Ovary (tissue), 7 donors: ENCODE measurements at regions not wholly inside any gene's neighbourhood (a gene's known extent, or its start where the extent isn't known, plus 50 kb on each side); places are given as distances from the start of the nearest gene placed in this dataset.

Experiments
- DNase-seq, 5 donors: peaks; one replicate each; pipeline ENCODE4 v3.0.0-alpha.2; 2019 to 2020
- H3K27ac ChIP-seq, 2 donors: fragments of 200-600 bp; one replicate each; pipeline versions ENCODE4 v1.5.1 to v1.8.0; 2019 to 2022
- H3K27me3 ChIP-seq: fragments of 200-600 bp; one replicate; pipeline ENCODE4 v1.8.0; 2022
- H3K36me3 ChIP-seq: fragments of 200-600 bp; sonication (generic); one replicate; pipeline ENCODE4 v1.5.1; 2019
- H3K4me1 ChIP-seq: one replicate; pipeline ENCODE4 v1.8.1; 2013; ENCODE audit warnings: mild to moderate bottlenecking, moderate library complexity; ENCODE audit not compliant: insufficient read depth
- H3K4me3 ChIP-seq: fragments of 200-600 bp; sonication (generic); one replicate; pipeline ENCODE4 v1.5.1; 2017
- H3K9me3 ChIP-seq, 2 donors: fragments of 200-600 bp in 1 of 2; sonication (generic) in 1 of 2; one replicate each; pipeline versions ENCODE4 v1.5.1 to v1.8.1; 2013 to 2019; ENCODE audit warnings: mild to moderate bottlenecking in 1 of 2, moderate library complexity in 1 of 2
- EP300 ChIP-seq: sonication (generic); formaldehyde crosslinking; IDR thresholded peaks from one replicate; pipeline ENCODE4 v1.6.1; 2017; ENCODE audit warnings: antibody characterized with exemption
- POLR2A ChIP-seq: fragments of 450-650 bp; IDR thresholded peaks from one replicate; pipeline ENCODE4 v1.6.1; 2017; ENCODE audit warnings: antibody characterized with exemption, mild to moderate bottlenecking, moderate library complexity
- WGBS, 3 donors: extraction: QIAGEN DNeasy Blood & Tissue Kit in 1 of 3; methylation state at CpG; one replicate each; pipeline versions ENCODE4 v1.1.5 to v1.1.7; 2013 to 2017; 5-methylcytosine and 5-hydroxymethylcytosine counted together
- intact Hi-C, 4 donors: fragments of 100-400 bp; cut with DNase I; formaldehyde crosslinking; loops; one replicate each; pipeline versions ENCODE4 v1.11.0 to v1.15.1; 2022 to 2023
- TF ChIP-seq, protein P1 (sequence below), 3 donors: fragments of 450-650 bp in 2 of 3; fragments of 200-600 bp in 1 of 3; IDR thresholded peaks; one replicate each; pipeline versions ENCODE4 v1.5.1 to v1.8.0; 2016 to 2022; ENCODE audit warnings: antibody characterized with exemption in 3 of 3, mild to moderate bottlenecking in 1 of 3
- donor health status: DM: no; HTN: no; CAD: no; lungs with moderate emphysema.
- donor health status: DM: no; HTN: no; CAD: no.
- donor health status: Bipolar disorder and iron deficiency.
- donor health status: DM: no; HTN: no; CAD: no.
- donor health status: DM: yes; HTN: yes; CAD: no.

DNA sequence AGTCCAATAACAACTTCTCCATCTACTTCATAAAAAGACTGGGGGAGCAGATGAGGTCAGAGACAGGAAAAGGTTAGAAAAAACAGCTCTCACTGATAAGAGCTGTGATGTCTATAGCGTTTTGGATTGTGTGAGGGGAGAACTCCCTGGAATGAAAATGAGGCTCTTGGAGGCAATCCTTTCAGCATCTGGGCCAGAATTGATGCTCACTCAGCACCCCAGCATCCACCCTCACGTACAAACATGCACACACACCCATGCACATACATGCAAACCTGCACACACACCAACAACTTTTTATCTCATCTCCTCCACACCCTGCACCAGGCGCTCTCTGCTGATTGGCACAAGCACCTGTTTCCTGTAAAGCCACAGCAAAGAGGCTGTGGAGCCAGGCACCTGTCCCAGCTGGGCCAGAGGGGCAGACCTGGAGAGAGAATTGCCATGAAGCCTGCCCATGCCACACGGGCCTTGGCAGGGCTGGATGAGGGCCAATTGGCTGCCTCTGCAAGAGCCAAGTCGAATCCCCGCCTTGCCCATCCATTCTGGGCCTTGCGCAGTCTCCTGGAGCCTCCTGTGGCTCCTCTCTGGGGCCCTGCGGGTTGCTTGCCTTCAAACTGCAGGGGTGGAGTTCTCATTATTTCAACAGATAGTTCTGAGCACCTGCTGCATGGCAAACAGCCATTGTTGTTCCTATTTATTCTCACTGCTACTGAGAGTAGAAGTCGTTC is 53.1 kb downstream of the SYNE3 start:
- TF ChIP-seq EP300 = no peak
- TF ChIP-seq, protein P1, sequence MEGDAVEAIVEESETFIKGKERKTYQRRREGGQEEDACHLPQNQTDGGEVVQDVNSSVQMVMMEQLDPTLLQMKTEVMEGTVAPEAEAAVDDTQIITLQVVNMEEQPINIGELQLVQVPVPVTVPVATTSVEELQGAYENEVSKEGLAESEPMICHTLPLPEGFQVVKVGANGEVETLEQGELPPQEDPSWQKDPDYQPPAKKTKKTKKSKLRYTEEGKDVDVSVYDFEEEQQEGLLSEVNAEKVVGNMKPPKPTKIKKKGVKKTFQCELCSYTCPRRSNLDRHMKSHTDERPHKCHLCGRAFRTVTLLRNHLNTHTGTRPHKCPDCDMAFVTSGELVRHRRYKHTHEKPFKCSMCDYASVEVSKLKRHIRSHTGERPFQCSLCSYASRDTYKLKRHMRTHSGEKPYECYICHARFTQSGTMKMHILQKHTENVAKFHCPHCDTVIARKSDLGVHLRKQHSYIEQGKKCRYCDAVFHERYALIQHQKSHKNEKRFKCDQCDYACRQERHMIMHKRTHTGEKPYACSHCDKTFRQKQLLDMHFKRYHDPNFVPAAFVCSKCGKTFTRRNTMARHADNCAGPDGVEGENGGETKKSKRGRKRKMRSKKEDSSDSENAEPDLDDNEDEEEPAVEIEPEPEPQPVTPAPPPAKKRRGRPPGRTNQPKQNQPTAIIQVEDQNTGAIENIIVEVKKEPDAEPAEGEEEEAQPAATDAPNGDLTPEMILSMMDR (IDR thresholded peaks at IDR 0.05) = no peak
- TF ChIP-seq POLR2A = no peak
- H3K27me3 ChIP-seq = no peaks in the 10 kb centered on the region
- H3K9me3 ChIP-seq = no peaks in the 10 kb centered on the region
- no peak overlapping the region for H3K27ac ChIP-seq
- no peaks in the 10 kb centered on the region for H3K36me3 ChIP-seq
- 65 to 69% (median 67%) methylated on average over 9 of the region's 9 CpGs for WGBS, 3 donors
- no peak for DNase-seq
- peaks cover 7% of the 10 kb centered on the region for H3K4me1 ChIP-seq
- intact Hi-C loops = no loop called here
- H3K4me3 ChIP-seq = no peak overlapping the region

- intact Hi-C loops = no loop called here
Measured at GRCh38 chr14:95462491-95462890, 54.0 kb downstream of the SYNE3 start.

DNA sequence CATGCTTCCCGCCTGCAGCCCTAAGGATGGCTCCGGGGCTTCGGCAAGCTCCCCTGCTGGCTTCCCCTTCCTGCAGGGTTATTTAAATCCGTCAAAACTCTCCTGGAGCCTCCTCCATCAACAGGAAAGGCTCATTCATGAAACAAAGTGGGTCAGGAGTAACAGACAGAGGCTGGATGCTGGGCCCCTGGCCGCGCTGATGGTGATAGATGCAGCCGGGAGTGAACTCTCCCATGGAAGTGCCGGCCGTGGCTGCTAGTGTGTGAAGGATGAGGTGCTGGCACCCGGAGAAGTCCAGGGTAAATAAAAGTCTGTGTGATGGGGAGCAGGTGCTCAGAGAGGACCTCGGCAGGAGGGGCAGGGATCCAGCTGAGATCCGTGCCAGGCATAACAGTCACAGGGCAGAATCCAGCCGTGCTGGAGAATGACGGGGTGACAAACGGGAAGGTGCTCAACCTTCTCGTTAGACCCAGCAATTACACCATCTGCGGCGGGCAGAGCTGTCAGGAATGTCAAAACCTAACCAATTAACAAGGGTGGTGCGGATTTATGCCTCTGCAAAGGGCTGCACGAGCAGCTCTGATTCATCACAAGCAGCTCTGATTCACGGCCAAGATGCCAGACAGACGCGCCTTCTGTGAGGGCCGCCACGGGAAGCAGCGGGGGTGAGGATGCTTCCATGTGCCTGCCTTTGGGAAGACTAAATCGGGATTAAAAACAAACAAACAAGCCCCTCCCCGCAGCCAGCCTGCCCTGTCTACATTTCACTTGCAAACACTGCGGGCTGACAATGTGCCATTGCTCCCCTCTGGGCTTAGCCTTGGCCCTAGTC is 55.6 kb downstream of the SYNE3 start:
- Histone ChIP-seq H3K4me3 (no peak overlapping the region), H3K27me3 (no peaks in the 10 kb centered on the region), H3K27ac (no peak overlapping the region), H3K9me3 (no peaks in the 10 kb centered on the region), H3K4me1 (peaks cover 3% of the 10 kb centered on the region), H3K36me3 (no peaks in the 10 kb centered on the region)
- WGBS, 3 donors = 14 to 28% (median 26%) methylated on average over 28 to 29 of the region's 29 CpGs
- TF ChIP-seq, protein P1 (IDR thresholded peaks at IDR 0.05) = no peak
- TF ChIP-seq EP300 (no peak), POLR2A (no peak)
- intact Hi-C loops = no loop called here
- DNase-seq = peak in 4 of 5 donors; percentile 60 to 63 (median 61)

More at GRCh38 chr14:95462491-95462890, 54.0 kb downstream of the SYNE3 start:
- Histone ChIP-seq H3K27ac (no peak overlapping the region), H3K4me3 (no peak overlapping the region), H3K4me1 (peaks cover 3% of the 10 kb centered on the region), H3K27me3 (no peaks in the 10 kb centered on the region), H3K36me3 (no peaks in the 10 kb centered on the region), H3K9me3 (no peaks in the 10 kb centered on the region)
- TF ChIP-seq, protein P1 (IDR thresholded peaks at IDR 0.05) = no peak
- TF ChIP-seq EP300 (no peak), POLR2A (no peak)
- 94 to 97% (median 97%) methylated on average over 10 of the region's 10 CpGs for WGBS, 3 donors
- no peak for DNase-seq

DNA sequence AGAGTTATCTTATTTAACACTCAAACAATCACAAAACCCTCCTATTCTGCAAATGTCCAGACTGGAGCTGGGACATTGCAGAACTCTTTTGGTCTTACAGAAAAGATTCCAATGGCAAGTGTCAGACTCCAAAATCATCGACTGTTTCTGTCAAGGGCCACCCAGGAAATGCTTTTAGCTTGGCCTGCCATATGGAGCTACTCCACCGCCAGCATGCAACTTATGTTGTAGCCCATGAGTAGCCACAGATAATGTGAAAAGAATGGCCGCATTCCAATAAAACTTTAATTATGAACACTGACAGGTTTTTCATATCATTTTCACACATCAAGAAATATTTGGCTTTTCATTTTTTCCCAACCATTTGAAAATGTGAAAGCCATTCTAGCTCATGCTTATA is 57.5 kb downstream of the SYNE3 start:
- 85 to 89% (median 87%) methylated on average over 3 of the region's 3 CpGs for WGBS, 3 donors
- H3K27me3 ChIP-seq = no peaks in the 10 kb centered on the region
- no peaks in the 10 kb centered on the region for H3K9me3 ChIP-seq
- no peak overlapping the region for H3K4me3 ChIP-seq
- H3K36me3 ChIP-seq = no peaks in the 10 kb centered on the region
- intact Hi-C loops = no loop called here
- DNase-seq = no peak
- H3K27ac ChIP-seq = no peak overlapping the region
- TF ChIP-seq, protein P1 (IDR thresholded peaks at IDR 0.05) = no peak
- TF ChIP-seq EP300 = no peak
- H3K4me1 ChIP-seq = peaks cover 3% of the 10 kb centered on the region
